Inflammatory macrophage (primary cell): ENCODE measurements at regions not wholly inside any gene's neighbourhood (a gene's known extent, or its start where the extent isn't known, plus 50 kb on each side); places are given as distances from the start of the nearest gene placed in this dataset.

ENCODE experiments used
- DNase-seq, 2 donors: peaks; one replicate each; pipeline ENCODE4 v3.0.0-alpha.2; 2020 to 2022

DNA sequence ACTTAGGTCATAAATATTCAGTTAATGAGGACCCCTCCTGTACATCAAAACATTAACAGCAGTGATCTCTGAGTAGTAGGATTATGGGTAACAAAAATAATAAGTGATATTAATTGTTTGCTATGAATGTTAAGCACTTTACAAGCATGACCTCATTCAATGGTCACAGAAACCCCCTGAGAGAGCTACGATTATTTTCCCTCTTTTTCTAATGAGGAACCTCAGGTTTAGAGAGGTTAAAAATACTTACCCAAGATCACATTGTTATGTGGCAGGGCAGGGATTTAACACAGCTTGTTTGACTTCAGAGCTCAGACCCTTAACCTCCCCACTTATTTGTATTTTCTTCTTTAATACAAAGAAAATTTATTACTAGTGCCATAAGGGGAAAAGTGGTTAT is 228.2 kb downstream of the TBL1XR1 start:
- DNase-seq, result peak in 1 of 2 donors; percentile 13

DNA sequence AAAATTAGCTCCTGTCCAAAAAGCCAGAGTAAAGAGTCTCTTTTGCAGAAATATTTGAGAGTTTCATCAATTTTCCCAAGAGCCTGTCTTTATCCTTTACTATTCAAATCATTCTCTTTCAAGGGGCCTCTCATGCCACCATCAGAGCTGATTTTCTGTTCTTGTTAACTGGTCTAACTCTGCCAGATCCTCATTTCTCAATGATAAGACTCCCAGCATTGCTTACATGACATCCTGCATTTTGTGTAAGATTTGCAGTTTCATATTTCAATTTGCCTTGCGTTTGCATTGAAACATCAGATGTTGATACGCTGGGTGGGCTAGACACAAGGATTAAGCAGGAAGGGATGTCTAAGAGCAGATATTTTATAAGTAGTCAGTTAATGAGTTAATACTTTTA is 228.7 kb downstream of the TBL1XR1 start:
- DNase-seq, result no peak

DNA sequence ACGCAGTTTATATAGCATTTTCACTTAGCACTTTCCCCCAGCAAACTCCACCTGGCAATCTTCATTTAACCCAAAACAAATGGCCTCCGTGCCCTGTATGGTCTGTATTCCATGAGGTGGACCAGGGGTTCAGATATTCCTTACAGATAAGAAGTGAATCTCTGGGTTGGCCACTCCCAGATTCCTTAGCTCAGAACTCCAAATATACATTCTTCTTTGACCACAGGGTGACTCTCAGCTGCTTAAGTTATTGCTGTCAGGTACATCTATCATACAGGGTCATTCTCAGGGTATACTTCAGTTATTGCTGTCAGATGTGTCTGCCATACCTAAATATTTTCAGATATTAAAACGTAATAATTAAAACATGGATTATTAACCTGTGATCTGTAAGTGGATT is 229.8 kb downstream of the TBL1XR1 start:
- no peak for DNase-seq

DNA sequence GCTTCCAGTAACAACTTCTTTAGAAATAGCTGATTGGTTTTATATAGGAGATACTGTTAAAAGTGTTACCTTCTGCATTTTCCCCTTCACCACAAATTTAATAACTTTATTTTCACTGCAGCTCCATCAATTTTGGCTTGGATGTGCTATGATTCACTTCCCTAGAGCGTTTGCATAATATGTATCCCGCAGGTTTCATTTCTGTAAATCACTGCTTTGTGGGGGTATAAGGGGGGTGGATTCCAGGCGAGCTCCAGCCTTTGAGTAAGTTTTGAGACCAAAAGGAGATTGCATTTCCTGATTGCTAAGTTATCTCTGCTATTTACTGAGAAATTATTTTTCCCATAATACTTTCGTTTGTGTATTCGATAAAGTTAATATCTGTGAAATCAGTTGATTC is 232.6 kb downstream of the TBL1XR1 start:
- DNase-seq, result peak; percentile 59 to 79

DNA sequence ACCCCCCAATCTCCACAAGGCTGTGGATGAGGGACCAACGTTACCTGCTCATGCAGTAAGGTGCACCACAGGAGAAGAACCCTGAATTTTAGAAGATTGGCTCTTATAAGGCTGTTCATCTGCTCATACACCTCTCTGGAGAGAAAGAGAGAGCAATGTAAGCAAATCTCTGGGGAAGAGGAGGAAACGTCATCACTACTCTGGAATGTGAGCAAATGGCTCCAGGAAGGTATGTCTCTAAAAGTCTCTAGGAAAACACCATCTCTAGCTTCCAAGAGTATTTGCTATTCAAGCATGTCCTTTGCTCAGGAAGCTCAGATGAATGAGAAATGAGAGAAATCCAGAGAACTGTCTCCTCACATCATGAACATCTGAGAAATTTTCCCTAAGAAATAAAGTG is 235.4 kb downstream of the TBL1XR1 start:
- DNase-seq, result no peak

DNA sequence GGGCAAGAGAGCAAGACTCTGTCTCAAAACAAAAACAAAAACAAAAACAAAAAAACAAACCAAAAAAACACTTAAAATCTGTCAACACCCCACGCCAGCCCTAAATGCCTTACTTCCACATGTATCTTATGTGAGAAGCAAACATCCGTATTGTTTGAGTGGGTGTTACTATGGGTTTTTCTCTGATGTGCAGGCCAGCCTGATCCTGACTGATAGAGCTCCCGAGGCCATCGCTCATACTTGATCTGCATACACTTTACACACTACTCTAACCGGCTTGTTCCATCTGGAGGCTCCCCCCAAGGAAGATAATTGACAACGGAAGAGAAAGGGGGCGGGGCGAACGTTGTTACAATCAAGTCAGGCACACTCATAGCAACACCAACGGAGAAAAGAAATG is 237.4 kb downstream of the TBL1XR1 start:
- no peak for DNase-seq

DNA sequence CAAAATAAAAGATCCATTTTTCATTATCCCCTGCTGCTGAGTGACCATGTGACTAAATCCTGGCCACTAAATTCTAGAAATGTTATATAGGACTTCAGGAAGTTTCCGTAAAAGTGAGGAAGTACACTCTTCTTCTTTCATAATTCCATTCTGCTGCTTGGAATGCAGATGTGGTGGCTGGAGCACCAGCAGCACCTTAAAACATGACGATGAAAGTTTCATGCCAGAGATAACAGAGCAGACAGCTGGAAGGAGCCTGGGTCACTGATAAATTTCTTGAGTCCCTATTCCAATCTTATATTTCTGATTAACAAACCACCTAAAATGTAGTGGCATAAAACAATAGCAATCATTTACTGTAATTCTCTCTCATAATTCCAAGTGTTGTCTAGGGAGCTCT is 238.7 kb downstream of the TBL1XR1 start:
- DNase-seq, result no peak

DNA sequence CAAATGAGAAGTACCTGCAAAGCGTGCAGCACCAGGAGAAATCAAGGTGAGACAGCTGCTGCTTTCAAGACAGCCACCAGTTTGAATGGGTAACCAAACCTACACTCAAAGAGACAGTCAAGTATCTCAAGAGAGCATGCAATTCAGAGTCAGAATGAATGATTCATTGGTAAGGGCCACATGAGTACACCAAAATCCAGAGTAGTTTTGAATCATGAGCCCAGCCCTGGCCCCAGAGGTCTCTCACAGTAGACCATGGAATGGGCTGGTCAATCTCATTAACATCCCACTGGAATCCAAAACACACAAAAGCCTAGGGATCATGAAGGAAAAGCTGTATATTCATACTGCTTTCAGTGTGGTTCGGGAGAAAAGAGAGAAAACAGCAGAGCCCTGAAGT is 242.8 kb downstream of the TBL1XR1 start:
- DNase-seq, result no peak

DNA sequence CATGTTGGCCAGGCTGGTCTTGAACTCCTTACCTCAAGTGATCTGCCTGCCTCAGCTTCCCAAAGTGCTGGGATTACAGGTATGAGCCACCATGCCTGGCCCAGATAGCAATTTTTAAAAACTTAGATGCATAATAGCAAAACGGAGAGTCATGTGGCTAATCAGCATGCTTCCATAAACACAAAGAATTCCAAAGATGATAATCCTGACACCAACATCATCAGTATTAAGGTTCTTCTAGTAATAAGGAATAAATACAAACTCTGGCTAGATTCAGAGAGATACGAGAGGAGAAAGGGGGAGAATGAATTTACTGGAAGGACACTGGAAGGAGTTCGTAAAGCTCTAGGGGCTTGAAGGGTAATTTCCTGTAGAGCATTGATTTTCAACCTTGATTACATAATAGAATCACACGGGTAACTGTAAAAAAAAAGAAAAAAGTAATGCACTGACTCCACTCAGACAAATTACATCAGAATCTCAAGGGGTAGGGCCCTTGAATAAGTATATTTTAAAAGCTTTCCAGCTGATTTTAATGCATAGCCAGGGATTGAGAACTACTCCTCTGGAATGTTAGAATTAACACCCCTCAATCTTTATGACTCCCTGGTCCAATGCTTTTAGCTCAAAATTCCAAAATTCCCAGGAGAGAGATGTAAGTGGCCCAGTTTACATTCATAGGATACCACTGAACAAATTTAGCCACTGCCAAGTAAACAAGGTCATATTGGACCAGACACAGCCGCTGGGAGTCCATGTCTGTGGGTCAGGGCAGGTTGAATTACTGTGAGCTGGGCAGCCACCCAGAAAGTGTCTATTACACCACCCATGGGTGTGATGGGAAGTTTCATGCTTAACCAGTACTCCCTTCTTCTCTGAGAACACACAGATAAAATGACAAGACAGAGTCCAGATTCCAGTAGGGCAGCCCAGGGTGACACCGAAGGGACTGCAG is 243.9 kb downstream of the TBL1XR1 start:
- no peak for DNase-seq

DNA sequence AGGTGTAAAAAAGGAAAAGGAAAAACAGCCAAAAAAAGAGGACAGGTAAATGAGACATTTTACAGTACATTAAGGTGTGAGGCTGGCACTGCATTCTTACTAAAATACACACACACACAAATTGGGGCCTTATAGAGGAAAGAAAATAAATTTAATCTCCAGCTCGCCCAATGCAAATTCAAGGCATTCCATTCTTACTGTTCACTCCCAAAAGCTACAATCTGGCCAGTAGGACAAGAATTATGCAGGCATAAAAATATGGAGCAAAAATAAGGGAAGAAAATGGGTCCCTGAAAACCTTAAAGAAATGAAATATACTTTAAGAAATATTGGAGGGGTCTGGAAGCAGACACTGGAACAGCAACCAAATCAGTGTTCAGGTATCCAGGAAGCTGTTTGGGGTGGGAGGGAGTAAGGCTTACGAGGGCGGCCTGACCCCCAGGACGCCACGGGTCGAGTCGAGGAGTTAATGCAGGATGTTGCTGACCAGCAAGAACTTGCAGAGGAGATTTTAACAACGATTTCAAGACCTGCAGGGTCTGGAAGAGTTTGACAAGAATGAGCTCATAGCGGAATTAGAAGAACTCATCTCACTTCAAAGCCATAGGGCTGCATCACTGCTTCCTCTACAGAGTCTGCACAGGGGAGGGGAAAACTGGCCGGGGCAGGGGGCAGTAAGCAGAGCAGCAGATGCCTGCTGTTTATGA is 245.5 kb downstream of the TBL1XR1 start:
- DNase-seq, result no peak

DNA sequence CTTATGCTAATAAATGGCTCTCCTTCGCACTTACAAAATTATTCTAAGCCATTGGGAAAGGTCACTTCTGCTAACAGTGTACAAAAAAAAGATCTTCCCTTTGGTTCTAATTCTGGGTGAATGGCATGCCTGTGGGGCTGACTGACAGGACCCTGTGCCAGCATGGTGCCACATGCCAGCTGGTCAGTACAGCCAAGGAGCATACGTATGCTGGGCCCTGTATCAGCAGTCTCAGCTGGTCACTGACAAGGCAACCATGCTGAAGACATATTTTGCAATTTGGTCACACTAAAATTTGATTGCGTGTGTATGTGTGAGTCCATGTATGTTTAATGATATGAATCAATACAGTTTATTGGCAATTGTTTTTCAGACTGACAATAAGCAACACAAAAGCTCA is 246.1 kb downstream of the TBL1XR1 start:
- DNase-seq, result no peak

DNA sequence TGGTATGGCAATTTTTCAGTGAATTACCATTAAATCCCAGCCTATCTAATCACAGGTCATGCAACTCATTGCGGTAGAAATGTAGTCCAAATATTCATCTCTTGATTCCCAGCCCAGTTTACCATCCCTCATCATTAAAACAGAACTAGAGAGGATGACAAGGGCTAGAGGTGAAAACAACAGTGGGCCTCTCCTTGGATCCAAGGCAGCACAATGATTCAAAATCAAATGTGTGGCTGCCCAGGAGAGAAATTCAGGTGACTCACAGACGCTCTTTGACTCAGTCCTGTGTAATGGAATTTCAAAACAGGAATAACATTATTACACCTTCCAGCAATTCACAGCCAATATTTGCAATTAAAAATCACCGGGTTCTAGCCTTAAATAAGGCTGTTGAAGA is 246.5 kb downstream of the TBL1XR1 start:
- no peak for DNase-seq

DNA sequence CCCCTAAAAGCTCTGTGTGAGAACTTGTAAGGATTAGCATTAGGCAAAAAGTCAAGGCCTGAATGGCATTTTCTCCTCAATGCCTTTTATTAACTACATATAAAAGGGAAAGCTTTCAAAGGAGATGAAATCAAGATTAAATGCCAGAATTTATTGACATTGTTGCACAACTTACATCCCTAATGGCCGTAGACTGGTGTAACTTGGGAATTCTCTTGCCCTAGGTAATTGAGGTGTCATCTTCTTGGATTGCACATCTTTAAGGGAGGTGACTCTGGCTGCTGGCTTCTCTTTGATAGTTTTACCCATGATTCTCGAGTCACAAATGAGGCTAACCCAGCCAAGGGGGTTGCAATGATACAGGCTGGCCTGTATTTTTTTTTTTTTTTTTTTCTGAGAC is 249.1 kb downstream of the TBL1XR1 start:
- no peak for DNase-seq

DNA sequence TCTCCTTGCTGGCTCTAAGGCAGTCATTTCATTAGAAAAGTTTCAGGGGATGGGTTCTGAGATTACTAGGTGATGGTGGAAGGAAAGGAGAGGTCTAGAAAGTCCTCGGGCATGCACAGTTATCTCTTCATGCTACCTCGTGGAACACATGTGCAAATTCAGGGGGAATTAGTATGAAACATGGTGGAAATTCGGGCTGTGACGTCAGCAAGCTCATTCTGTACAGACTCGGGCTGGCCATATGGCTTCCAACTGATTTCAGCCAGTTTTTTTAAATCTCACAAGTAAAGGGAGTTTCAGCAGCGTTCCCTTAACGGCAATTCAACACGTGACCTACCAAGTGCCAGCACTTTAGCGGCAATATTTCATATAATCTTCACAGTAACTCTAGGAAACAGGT is 251.1 kb downstream of the TBL1XR1 start:
- no peak for DNase-seq

DNA sequence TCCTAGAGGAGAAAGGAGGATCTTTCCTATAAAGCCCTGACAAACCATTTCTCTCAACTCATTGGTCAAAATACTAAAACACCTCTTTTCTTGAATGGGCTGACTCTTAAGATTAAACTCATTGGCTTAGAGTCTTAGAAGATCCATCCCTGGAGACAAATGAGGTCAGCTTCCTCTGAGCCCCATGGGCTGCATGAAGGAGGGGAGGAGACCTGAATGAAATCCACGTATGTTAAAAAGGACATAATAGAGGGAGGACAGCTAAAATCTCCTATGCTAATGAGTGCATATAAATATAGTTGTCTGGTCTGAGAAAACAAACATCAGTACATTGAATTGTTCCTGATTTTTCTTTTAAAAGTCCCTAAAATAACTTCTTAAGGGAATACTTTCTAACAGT is 255.0 kb downstream of the TBL1XR1 start:
- DNase-seq, result no peak

DNA sequence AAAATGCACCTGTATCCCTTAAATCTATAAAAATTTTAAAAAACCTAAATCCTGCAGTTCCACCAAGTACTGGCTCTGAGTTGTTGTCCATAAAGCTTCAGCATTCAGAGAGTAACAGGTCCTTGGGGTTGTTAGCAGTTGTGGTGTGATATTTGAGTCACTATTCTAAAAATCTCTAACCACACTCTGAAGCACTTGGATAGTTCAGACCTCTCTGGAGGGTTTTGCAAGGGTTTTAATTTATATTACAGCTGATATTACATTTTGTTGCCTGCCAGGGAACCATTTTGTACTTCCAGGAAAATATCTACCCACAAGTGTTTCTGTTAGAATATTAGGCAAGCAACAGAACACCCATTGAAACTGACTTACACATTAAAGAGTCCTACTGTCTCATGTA is 255.6 kb downstream of the TBL1XR1 start:
- DNase-seq, result no peak

DNA sequence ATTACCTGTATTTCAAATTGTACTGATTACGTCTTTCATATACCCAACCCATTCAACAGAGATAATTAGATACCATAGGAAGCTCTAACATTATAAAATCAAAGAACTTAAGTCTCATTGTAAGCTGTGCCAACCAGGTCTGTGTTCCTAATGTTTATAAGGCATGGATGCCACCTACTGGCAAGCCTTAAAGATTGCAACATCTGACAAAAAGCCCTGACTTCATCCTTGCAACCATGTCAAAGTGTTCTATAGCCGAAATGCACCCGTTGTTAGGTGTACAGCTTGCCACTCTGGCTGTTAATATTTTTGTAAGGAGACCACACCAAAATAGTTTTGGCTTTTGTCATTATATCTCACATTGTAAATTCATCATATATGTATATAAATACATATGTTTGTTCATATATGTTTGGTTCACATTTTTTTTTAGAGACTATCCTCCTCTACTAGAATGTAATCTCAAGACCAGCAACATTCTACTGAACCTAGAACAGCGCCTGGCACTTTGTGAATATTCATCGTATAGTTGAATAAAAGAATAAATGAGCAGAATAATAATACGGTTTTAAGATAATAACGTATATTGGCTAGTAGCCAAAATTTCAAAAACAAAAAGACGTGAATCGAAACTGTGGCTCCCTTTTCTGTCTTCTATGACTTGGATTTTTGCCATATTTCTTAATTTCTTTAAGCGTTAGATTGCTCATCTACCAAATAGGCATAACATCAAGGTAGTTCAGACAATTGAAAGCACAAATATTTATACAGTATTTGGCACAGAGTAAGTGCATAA is 258.1 kb downstream of the TBL1XR1 start:
- peak; percentile 57 to 59 for DNase-seq

DNA sequence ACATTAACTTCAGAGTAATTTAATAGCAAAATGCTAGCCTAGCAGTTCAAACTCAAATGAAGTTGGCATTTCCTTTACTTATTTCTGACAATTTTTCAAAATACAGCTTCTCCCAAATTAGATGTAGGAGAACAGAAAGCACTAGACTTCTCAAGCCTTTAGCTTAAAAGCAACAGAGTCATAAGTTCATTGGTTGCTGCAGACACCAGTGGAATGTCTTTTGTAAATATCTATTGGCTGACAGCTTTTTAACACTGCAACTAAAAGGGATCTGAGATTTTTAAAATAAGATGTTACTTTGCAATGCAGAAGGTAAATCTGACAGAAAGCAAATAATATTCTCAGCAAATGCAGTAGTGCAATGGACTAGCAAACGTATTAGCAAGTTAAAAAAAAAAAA is 259.3 kb downstream of the TBL1XR1 start:
- no peak for DNase-seq

DNA sequence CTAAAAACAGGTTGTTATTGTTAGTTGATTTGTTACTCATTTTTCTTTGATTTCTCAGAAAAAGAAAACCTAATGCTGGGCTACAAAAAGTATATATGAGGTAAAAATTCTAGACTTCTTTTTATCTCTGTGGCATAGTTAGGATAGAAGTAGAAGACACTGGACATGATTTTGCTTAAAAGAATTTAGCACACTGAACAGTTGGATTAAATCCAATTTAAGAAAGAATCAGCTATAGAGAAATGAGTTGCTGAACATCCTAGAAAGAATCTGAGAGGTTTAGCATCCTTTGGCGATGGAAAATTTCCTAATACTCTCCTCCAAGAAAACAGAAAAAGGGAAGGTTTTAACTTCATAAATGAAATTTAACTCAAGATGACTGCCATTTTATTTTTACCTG is 259.7 kb downstream of the TBL1XR1 start:
- no peak for DNase-seq

DNA sequence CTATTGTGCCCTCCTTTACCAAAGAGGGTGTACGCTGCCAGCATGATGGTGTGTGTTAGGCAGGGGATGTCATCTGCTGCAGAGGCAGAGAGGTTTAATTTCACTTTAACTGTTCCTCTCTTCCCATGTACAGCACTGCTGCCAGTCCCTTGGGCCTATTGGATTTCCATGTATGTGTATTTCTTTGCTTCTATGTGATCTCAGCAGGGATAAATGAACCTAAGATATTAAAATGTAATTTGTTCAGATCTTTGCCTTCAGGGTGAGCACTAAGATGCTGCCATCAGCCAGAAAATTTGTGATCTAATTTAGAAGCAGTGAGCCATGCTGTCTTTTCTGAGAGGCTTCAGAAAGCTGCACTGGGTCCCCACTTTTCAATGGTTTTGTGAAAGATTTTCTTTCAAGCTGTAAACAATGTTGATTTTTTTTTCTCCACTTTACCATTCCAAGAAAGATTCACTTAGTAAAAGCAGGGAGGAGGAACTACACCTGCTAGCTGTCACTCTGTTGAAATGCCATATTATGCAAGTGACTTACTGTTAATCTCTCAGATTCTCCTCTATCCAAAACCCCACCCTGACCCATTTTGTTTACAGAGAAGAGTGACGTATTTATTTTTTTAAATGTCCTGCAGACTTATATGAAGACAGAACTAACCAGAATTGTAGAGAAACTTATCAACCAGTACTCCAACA is 261.9 kb downstream of the TBL1XR1 start:
- no peak for DNase-seq

DNA sequence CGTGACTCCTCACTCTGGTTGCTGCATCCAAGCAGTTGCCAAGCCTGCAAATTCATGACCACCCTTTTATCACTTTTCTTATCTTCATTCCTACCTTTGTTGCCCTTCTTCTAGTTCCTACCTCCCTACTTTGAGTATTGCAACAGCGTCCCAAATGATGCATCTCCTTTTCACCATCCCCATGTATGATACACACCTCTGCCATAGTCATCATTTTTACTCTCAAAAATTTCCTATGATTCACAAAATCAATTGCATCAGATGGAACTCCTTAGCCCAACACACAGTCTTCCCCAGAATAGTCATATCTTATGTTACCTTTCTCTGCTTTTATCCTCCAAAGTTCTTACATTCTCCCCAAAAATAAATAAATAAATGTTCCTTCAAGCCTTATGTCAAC is 262.6 kb downstream of the TBL1XR1 start:
- no peak for DNase-seq

DNA sequence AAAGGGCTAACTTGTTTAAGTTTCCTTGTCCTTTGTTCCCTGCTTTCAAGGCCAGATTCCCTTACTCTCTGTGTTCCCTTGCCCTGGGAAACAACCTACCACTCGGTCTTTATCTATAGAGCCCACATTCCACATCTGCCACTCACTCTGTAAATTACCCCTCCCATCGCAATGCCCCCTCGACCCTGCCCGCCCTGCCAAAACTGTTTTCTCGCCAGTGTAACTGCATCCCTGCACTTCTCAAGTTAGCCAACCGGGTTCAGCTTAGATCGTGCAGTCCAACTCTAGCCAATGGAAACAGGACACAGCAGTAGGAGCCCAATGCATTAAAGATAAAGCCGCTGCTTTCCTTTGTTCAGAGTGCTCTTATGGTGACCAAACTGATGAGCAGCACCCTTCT is 263.6 kb downstream of the TBL1XR1 start:
- DNase-seq, result no peak

DNA sequence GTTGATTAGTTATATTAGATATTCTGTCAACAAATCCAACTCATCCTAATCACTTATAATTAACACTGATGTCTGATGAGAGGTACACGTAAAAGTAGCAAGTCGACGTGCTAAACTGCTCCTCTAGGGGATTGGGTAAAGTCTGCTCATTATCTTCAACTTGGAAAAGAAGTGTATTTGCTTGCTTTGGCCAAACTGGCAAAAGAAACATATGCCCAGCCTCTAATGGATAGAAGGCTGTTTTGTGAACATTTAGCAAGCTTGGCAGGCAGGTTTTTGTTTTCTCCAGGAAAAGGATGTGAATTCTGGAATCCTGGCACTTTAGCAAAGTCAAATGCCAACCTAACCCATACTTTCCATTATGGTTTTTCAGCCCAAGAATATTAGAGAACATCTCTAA is 264.8 kb downstream of the TBL1XR1 start:
- DNase-seq, result no peak
